Mucosa of descending colon (tissue), 3 donors: ENCODE measurements at regions not wholly inside any gene's neighbourhood (a gene's known extent, or its start where the extent isn't known, plus 50 kb on each side); places are given as distances from the start of the nearest gene placed in this dataset.

ENCODE experiments used
- ATAC-seq: fragments of 200-7000 bp; cut with Tn5 transposase; one replicate; pipeline ENCODE4 v1.9.1; 2020; ENCODE audit warnings: mild to moderate bottlenecking, moderate library complexity
- DNase-seq, 3 donors: peaks; one replicate each; pipeline ENCODE4 v3.0.0-alpha.2; 2020
- H3K36me3 ChIP-seq: fragments of 200-600 bp; one replicate; pipeline ENCODE4 v1.8.0; 2021; ENCODE audit warnings: low read depth, mild to moderate bottlenecking
- H3K4me1 ChIP-seq: fragments of 200-600 bp; one replicate; pipeline ENCODE4 v1.8.0; 2021; ENCODE audit warnings: low read depth, mild to moderate bottlenecking
- H3K4me3 ChIP-seq: fragments of 200-600 bp; one replicate; pipeline ENCODE4 v1.8.0; 2021; ENCODE audit warnings: mild to moderate bottlenecking
- H3K9me3 ChIP-seq: fragments of 200-600 bp; one replicate; pipeline ENCODE4 v1.8.0; 2021; ENCODE audit warnings: mild to moderate bottlenecking
- CTCF ChIP-seq: fragments of 200-600 bp; IDR thresholded peaks from one replicate; pipeline ENCODE4 v1.8.0; 2022; ENCODE audit warnings: antibody characterized with exemption, mild to moderate bottlenecking
- intact Hi-C, 2 donors: fragments of 100-400 bp; cut with DNase I in 1 of 2; cut with micrococcal nuclease in 1 of 2; formaldehyde crosslinking; loops; one replicate each; pipeline versions ENCODE4 v1.11.0 to v1.11.1; 2022; cut with DNase I, micrococcal nuclease
- donor health status: DM: no; HTN: no; CAD: no; lungs with moderate emphysema.
- donor health status: DM: no; HTN: no; CAD: no.
- donor health status: DM: no; HTN: yes; CAD: no.

GRCh38 chr13:23086968-23087623 lies 93.7 kb upstream of the SGCG start:
- ATAC-seq = no peak
- H3K36me3 ChIP-seq = no peaks in the 10 kb centered on the region

GRCh38 chr13:23087880-23088279 lies 92.9 kb upstream of the SGCG start:
- no peaks in the 10 kb centered on the region for H3K4me1 ChIP-seq
- intact Hi-C loops = no loop called here
- ATAC-seq = no peak
- no peak for TF ChIP-seq CTCF
- DNase-seq = peak in 1 of 3 donors; percentile 37
- H3K9me3 ChIP-seq = no peaks in the 10 kb centered on the region
- no peaks in the 10 kb centered on the region for H3K36me3 ChIP-seq
- H3K4me3 ChIP-seq = no peak overlapping the region

More at GRCh38 chr13:23086968-23087623, 93.7 kb upstream of the SGCG start:
- TF ChIP-seq CTCF = no peak
- Histone ChIP-seq H3K4me3 (no peak overlapping the region), H3K4me1 (no peaks in the 10 kb centered on the region), H3K9me3 (no peaks in the 10 kb centered on the region)
- no peak for DNase-seq
- intact Hi-C loops = no loop called here

- ATAC-seq = no peak
- TF ChIP-seq CTCF = no peak
These were observed 82.4 kb upstream of the SGCG start for GRCh38 chr13:23098161-23098907.

GRCh38 chr13:23105051-23105450 lies 75.7 kb upstream of the SGCG start:
- no peak for ATAC-seq
- no peak for DNase-seq
- Histone ChIP-seq H3K4me3 (no peak overlapping the region), H3K36me3 (no peaks in the 10 kb centered on the region), H3K9me3 (no peaks in the 10 kb centered on the region), H3K4me1 (no peaks in the 10 kb centered on the region)
- intact Hi-C loops = no loop called here
- TF ChIP-seq CTCF = no peak

More at GRCh38 chr13:23098161-23098907, 82.4 kb upstream of the SGCG start:
- no peak overlapping the region for H3K4me3 ChIP-seq
- no peaks in the 10 kb centered on the region for H3K9me3 ChIP-seq
- H3K36me3 ChIP-seq = no peaks in the 10 kb centered on the region
- no peaks in the 10 kb centered on the region for H3K4me1 ChIP-seq
- intact Hi-C loops = no loop called here
- DNase-seq = no peak

GRCh38 chr13:23107665-23108064 lies 73.1 kb upstream of the SGCG start:
- H3K4me3 ChIP-seq = no peak overlapping the region
- no peak for DNase-seq
- no peaks in the 10 kb centered on the region for H3K36me3 ChIP-seq
- intact Hi-C loops = no loop called here
- H3K9me3 ChIP-seq = no peaks in the 10 kb centered on the region
- no peak for TF ChIP-seq CTCF
- ATAC-seq = no peak
- no peaks in the 10 kb centered on the region for H3K4me1 ChIP-seq
